ENCODE measurements at regions not wholly inside any gene's neighbourhood (a gene's known extent, or its start where the extent isn't known, plus 50 kb on each side); places are given as distances from the start of the nearest gene placed in this dataset.

DNA sequence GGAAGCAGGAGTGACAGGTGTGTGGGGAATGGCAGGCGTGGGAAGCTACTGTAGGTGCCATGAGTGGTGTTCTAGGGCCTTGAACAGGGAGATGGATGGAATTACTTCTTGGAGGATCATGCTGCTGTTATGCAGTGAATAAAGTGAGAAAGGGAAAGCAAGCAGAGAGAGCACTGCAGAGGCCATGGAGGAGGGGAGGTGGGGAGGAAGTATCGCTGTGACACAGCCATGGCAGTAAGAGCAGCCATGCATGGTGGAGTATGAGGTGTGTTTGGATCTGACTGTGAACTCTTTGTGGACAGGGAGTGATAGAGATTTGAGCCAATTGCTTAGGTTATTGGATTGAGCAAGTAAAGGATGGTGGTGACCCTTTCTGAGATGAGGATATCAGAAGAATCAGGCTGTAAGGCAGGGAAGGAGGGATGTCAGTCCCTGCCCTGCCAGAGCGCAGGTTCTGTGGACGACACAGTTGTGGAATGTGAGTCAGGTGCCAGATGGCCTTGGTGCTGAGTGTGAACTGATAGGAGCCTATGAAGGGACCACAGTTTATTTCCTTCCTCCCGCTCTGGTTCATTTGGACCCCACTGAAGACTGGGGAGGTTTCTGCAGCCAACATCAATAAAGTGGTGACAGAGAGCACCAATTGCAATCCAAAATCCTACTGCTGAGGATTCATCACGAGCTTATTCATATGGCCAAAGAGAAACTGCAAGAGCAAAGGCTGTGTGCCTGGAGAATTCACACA lies 105.5 kb upstream of the TMEM72 start:
- Mint-ChIP-seq H3K27me3 (ENCODE audit: low read depth) (peaks cover 3% of the 10 kb centered on the region), H3K9me3 (no peaks in the 10 kb centered on the region), H3K4me1 (ENCODE audit: low read depth) (no peaks in the 10 kb centered on the region), H3K4me3 (ENCODE audit: low read depth) (no peak overlapping the region), H3K36me3 (ENCODE audit: low read depth) (no peaks in the 10 kb centered on the region), H3K27ac (no peak overlapping the region)
- intact Hi-C loops (cut with micrococcal nuclease): no loop called here
- DNase-seq (ENCODE audit: low spot score): no peak

DNA sequence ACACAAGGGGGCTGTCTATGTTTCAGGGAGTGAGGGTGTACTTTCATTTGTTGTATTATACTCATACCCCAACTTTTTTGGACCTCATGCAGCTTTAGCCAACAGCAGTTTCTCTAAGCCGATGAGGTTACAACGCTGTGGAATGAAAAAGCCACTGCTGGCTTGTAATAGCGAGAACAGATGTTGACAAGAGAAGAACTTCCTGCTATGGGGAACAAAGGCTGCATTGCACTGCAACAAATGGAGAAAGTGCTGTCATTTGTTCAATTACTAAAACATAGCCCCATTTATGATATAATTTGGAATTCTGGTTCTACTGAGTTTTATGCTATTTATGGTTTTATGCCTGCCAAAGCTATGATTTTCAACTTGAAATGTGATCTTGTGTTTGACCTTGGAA lies 104.2 kb upstream of the TMEM72 start:
- no peaks in the 10 kb centered on the region for H3K9me3 Mint-ChIP-seq

DNA sequence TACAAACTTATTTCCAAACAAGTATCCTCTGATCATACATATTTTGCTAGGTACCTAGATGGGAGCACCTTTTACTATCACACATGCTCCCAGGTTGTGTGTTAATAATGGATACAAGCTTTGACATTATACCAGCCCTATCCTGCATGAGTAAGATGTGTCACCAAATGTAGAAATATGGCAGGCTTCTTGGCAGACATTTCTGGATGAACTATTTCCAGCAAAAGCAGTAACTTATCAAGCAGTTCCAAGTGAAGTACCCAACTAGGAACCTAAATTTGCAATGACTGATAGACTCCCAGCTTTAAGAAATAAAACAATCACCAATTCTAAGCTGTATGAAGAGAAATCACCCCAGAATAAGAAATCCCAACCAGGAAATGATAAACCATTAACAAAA lies 103.7 kb upstream of the TMEM72 start:
- Mint-ChIP-seq H3K4me1 (ENCODE audit: low read depth) (no peaks in the 10 kb centered on the region), H3K9me3 (no peaks in the 10 kb centered on the region), H3K4me3 (ENCODE audit: low read depth) (no peak overlapping the region), H3K27ac (no peak overlapping the region), H3K36me3 (ENCODE audit: low read depth) (no peaks in the 10 kb centered on the region), H3K27me3 (ENCODE audit: low read depth) (no peaks in the 10 kb centered on the region)
- DNase-seq (ENCODE audit: low spot score): no peak
- intact Hi-C loops (cut with micrococcal nuclease): no loop called here

More for the DNA sequence above, 104.2 kb upstream of the TMEM72 start:
- H3K4me3 Mint-ChIP-seq (ENCODE audit: low read depth): no peak overlapping the region
- H3K27ac Mint-ChIP-seq: no peak overlapping the region
- H3K4me1 Mint-ChIP-seq (ENCODE audit: low read depth): no peaks in the 10 kb centered on the region
- intact Hi-C loops (cut with micrococcal nuclease): no loop called here
- no peaks in the 10 kb centered on the region for H3K27me3 Mint-ChIP-seq (ENCODE audit: low read depth)
- no peak for DNase-seq (ENCODE audit: low spot score)
- no peaks in the 10 kb centered on the region for H3K36me3 Mint-ChIP-seq (ENCODE audit: low read depth)

DNA sequence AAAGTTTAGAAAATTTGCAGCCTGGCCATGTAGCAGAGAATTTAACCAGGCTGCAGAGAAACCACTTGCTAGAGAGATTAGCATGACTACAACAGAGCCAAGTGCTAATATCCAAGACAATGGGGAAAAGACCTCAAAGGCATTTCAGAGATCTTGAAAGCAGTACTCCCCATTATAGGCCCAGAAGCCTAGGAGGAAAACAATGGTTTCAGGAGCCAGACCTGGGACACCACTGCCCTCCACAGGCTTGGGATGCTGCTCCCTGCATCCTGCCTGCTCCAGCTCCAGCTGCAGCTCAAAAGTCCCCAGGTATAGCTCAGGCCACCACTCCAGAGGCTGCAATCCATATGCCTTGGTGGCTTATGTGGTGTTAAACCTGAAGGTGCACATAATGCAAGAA lies 101.5 kb upstream of the TMEM72 start:
- Mint-ChIP-seq H3K27me3 (ENCODE audit: low read depth) (no peaks in the 10 kb centered on the region), H3K27ac (no peak overlapping the region), H3K9me3 (no peaks in the 10 kb centered on the region), H3K4me3 (ENCODE audit: low read depth) (no peak overlapping the region), H3K4me1 (ENCODE audit: low read depth) (no peaks in the 10 kb centered on the region), H3K36me3 (ENCODE audit: low read depth) (no peaks in the 10 kb centered on the region)
- DNase-seq (ENCODE audit: low spot score): no peak
- intact Hi-C loops (cut with micrococcal nuclease): no loop called here

DNA sequence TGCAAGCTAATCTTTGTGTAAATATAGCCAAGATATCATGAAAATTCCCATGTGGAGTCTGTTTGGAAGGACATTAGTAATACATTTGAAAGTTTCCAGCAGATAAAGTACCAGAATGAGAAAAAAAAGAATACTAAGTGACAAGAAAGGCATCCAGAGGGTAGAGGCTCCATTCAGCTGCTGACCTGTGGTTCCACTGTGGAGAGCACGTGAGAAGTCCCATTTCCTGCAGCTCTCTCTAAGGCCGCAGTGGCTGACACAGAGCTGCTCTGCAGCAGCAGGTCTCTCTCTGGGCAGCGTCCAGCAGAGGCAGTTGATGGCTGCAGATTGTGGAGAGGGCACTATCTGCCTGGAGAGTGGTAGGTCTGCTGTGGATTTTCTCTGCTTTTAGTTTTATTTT lies 100.1 kb upstream of the TMEM72 start:
- H3K36me3 Mint-ChIP-seq (ENCODE audit: low read depth): no peaks in the 10 kb centered on the region
- intact Hi-C loops (cut with micrococcal nuclease): no loop called here
- DNase-seq (ENCODE audit: low spot score): no peak
- H3K27ac Mint-ChIP-seq: no peak overlapping the region
- no peaks in the 10 kb centered on the region for H3K27me3 Mint-ChIP-seq (ENCODE audit: low read depth)
- no peaks in the 10 kb centered on the region for H3K9me3 Mint-ChIP-seq
- H3K4me1 Mint-ChIP-seq (ENCODE audit: low read depth): no peaks in the 10 kb centered on the region
- no peak overlapping the region for H3K4me3 Mint-ChIP-seq (ENCODE audit: low read depth)

DNA sequence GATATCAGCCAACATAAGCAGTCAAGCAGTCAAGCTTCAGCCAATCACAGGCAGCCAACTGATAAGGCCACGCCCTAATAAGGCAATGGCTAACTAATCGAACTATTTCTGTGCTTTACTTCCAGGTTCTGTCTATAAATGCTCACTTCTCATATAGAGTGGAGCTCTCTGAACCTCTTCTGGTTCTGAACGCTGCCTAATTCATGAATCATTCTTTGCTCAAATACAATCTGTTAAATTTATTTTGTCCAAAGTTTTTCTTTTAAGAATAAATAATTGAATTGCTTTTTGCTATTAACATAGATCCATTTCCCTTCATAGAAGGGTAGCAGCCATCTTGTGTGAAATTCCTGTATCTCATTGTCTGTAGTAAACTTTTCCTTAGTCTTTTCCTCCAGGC lies 97.9 kb upstream of the TMEM72 start:
- Mint-ChIP-seq H3K4me1 (ENCODE audit: low read depth) (no peaks in the 10 kb centered on the region), H3K4me3 (ENCODE audit: low read depth) (no peak overlapping the region), H3K36me3 (ENCODE audit: low read depth) (no peaks in the 10 kb centered on the region), H3K27me3 (ENCODE audit: low read depth) (no peaks in the 10 kb centered on the region), H3K9me3 (no peaks in the 10 kb centered on the region), H3K27ac (no peak overlapping the region)
- no peak for DNase-seq (ENCODE audit: low spot score)
- intact Hi-C loops (cut with micrococcal nuclease): no loop called here

DNA sequence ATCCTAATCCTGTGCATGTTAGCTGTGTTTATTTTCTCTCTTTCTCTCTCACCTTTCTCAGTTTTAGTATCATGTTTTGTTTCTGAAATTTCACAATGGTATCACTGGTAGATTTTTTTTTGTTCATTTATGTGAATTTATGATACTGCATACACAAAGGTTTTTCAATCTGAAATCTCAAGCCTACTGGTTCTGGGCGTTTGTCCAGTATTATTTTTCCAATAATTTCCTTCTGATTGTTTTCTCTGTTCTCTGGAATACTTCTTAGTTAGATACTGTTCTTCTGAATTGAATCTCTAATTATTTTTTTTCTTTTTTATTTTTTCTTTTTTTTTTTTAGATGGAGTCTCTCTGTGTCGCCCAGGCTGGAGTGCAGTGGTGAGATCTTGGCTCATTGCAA lies 96.2 kb upstream of the TMEM72 start:
- H3K9me3 Mint-ChIP-seq: no peaks in the 10 kb centered on the region
- no peaks in the 10 kb centered on the region for H3K27me3 Mint-ChIP-seq (ENCODE audit: low read depth)
- intact Hi-C loops (cut with micrococcal nuclease): no loop called here
- DNase-seq (ENCODE audit: low spot score): no peak
- no peak overlapping the region for H3K27ac Mint-ChIP-seq
- no peaks in the 10 kb centered on the region for H3K36me3 Mint-ChIP-seq (ENCODE audit: low read depth)
- H3K4me3 Mint-ChIP-seq (ENCODE audit: low read depth): no peak overlapping the region
- H3K4me1 Mint-ChIP-seq (ENCODE audit: low read depth): no peaks in the 10 kb centered on the region

DNA sequence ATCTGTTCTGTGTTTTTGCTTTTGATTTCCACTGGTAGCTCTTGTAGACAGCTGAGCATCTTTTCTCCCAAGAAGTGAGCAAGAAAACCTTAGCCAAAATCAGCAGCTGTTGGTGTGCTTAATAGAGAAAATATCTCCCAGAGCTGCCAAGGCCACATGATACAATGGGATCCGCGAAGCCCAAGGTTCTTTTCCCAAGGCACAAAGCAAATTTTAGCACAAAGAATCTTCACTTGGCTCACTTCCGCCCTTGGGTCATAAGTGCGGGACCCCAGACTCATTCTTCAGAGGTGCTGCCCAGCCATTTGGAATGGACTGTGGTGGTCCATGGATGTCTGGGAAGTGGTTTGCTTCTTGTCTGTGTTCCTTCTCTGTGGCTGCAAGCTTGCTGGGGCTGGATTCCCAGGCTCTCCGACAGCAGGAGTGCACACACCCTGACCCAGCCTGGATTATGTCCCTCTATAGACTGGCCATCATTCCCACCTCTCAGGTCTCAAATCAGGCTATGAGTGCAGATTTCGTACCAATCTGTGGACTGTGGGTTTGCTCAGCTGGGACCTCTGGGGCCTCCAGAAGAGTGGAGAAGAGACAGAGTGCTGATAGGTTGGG lies 93.0 kb upstream of the TMEM72 start:
- Mint-ChIP-seq H3K36me3 (ENCODE audit: low read depth) (no peaks in the 10 kb centered on the region), H3K27me3 (ENCODE audit: low read depth) (no peaks in the 10 kb centered on the region), H3K27ac (no peak overlapping the region), H3K4me3 (ENCODE audit: low read depth) (no peak overlapping the region), H3K4me1 (ENCODE audit: low read depth) (no peaks in the 10 kb centered on the region), H3K9me3 (no peaks in the 10 kb centered on the region)
- DNase-seq (ENCODE audit: low spot score): no peak
- intact Hi-C loops (cut with micrococcal nuclease): no loop called here

DNA sequence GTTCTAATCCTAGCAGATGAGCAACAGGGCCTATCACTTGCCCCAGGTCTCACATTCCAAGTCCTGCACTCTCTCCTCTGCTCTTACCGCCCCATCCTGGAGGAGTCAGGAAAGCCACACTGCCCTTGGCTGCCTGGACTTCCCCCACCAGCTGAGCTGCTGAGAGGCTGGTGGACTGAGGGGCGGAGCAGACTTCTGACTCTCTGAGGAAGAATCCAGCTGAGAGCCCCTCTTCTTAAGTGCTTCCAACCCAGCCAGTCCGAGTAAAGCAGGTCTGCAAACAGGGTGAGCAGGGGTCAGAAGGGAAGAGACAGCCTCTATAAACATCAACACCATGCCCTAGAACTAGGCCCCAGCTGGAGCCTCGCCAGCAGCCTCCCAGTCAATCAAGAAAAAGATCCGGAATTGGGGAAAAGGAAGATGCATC lies 92.4 kb upstream of the TMEM72 start:
- H3K4me3 Mint-ChIP-seq (ENCODE audit: low read depth): no peak overlapping the region
- no peaks in the 10 kb centered on the region for H3K4me1 Mint-ChIP-seq (ENCODE audit: low read depth)
- intact Hi-C loops (cut with micrococcal nuclease): no loop called here
- no peak for DNase-seq (ENCODE audit: low spot score)
- H3K36me3 Mint-ChIP-seq (ENCODE audit: low read depth): no peaks in the 10 kb centered on the region
- no peaks in the 10 kb centered on the region for H3K9me3 Mint-ChIP-seq
- H3K27me3 Mint-ChIP-seq (ENCODE audit: low read depth): no peaks in the 10 kb centered on the region
- H3K27ac Mint-ChIP-seq: no peak overlapping the region

DNA sequence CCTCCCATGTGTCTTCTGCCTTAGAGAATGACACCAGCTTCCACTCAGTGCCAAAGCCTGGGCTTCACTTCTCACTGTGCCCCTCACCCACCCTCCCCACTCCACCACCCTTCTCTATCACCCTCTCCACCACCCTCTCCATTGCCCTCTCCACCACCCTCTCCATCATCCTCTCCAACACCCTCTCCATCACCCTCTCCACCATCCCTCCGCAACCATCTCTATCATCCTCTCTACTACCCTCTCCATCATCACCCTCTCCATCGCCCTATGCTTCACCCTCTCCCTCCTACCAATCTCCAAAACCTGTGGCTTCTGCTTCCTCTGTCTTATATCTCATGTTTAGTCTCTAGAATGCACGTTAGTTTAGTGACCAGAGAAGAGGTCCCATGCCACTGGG lies 91.0 kb upstream of the TMEM72 start:
- no peaks in the 10 kb centered on the region for H3K9me3 Mint-ChIP-seq
- no peak overlapping the region for H3K4me3 Mint-ChIP-seq (ENCODE audit: low read depth)
- no peak for DNase-seq (ENCODE audit: low spot score)
- intact Hi-C loops (cut with micrococcal nuclease): no loop called here
- H3K27me3 Mint-ChIP-seq (ENCODE audit: low read depth): no peaks in the 10 kb centered on the region
- H3K36me3 Mint-ChIP-seq (ENCODE audit: low read depth): no peaks in the 10 kb centered on the region
- no peak overlapping the region for H3K27ac Mint-ChIP-seq
- no peaks in the 10 kb centered on the region for H3K4me1 Mint-ChIP-seq (ENCODE audit: low read depth)

DNA sequence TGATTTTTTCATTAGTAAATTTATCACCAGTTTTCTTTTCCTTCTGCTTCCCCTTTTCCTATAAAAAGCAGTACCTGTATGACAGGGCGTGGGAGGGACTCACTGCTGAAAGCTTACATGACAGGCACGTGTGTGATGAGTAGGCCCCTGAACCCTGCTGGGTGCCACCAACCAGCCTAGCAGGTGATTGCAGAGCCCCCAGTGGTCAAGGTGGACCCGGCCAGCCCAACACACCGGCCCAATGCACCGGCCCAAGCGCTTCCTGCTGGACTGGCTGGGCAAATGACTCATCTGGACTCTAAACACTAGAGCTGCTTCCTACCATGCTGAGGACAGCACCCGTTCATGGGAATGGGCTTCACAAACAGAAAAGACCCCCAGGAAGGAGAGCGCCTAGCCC lies 89.8 kb upstream of the TMEM72 start:
- H3K4me3 Mint-ChIP-seq (ENCODE audit: low read depth): no peak overlapping the region
- H3K27ac Mint-ChIP-seq: no peak overlapping the region
- no peak for DNase-seq (ENCODE audit: low spot score)
- intact Hi-C loops (cut with micrococcal nuclease): no loop called here
- H3K9me3 Mint-ChIP-seq: no peaks in the 10 kb centered on the region
- no peaks in the 10 kb centered on the region for H3K4me1 Mint-ChIP-seq (ENCODE audit: low read depth)
- no peaks in the 10 kb centered on the region for H3K36me3 Mint-ChIP-seq (ENCODE audit: low read depth)
- no peaks in the 10 kb centered on the region for H3K27me3 Mint-ChIP-seq (ENCODE audit: low read depth)

DNA sequence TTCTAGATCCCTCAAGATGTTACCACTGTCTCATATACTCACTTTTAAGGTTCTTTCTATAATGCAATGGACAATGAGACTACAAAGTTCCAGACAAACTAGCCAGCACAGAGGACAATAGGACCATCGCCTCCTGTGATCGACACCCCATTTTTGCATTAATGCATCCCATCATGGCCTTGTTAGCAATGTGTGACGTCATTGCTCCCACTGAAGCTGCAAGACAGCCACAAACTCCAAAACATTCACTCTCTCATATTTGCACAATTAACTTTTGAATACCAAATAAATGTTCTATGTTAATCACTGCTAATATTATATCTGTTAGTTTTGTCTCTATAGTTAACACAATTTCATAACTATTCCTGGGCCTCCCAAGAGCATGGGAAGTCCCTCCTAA lies 88.8 kb upstream of the TMEM72 start:
- no peaks in the 10 kb centered on the region for H3K9me3 Mint-ChIP-seq
- intact Hi-C loops (cut with micrococcal nuclease): no loop called here
- no peaks in the 10 kb centered on the region for H3K36me3 Mint-ChIP-seq (ENCODE audit: low read depth)
- no peaks in the 10 kb centered on the region for H3K4me1 Mint-ChIP-seq (ENCODE audit: low read depth)
- no peak overlapping the region for H3K4me3 Mint-ChIP-seq (ENCODE audit: low read depth)
- no peaks in the 10 kb centered on the region for H3K27me3 Mint-ChIP-seq (ENCODE audit: low read depth)
- DNase-seq (ENCODE audit: low spot score): no peak
- no peak overlapping the region for H3K27ac Mint-ChIP-seq

DNA sequence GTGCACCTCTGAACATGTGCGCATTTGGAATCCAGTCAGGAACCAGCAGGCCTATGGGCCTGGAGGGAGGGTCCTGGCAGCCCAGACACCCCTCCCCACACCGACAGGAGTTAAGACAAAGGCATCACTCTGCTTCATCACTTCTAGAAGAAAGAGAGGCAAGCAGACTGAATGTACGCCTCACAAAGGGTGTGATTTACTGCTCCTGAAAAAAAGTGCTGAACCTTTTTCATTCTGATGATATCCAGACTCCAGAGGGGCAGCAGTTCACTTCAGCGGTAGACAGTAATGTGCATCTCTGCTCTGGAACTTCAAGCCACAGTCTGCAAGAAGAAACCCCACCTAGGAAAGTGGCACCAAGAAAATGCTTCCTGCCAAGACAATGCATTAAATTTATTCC lies 88.2 kb upstream of the TMEM72 start:
- Mint-ChIP-seq H3K4me1 (ENCODE audit: low read depth) (no peaks in the 10 kb centered on the region), H3K27ac (no peak overlapping the region), H3K4me3 (ENCODE audit: low read depth) (no peak overlapping the region), H3K9me3 (no peaks in the 10 kb centered on the region), H3K36me3 (ENCODE audit: low read depth) (no peaks in the 10 kb centered on the region), H3K27me3 (ENCODE audit: low read depth) (no peaks in the 10 kb centered on the region)
- intact Hi-C loops (cut with micrococcal nuclease): no loop called here
- no peak for DNase-seq (ENCODE audit: low spot score)

DNA sequence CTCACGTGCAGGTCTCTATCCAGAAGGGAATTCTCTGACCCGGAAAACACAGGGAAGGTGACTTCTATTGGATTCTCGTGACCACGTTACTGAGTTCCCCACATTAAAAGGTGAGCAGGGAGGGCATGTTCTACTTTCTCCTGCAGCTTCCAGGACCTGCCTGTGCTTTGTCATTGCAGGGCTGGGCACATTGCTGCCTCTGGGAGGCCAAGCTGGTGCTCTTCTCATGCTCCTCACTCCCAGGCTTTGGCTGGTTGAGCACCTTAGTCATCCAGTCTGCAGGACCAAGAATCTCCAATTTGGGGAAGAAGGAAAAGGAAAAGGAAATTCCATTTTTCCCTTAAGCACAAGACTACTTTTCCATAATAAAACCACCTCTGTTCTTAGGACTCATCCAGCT lies 86.5 kb upstream of the TMEM72 start:
- DNase-seq (ENCODE audit: low spot score): no peak
- Mint-ChIP-seq H3K9me3 (no peaks in the 10 kb centered on the region), H3K27me3 (ENCODE audit: low read depth) (no peaks in the 10 kb centered on the region), H3K36me3 (ENCODE audit: low read depth) (no peaks in the 10 kb centered on the region), H3K4me1 (ENCODE audit: low read depth) (no peaks in the 10 kb centered on the region), H3K4me3 (ENCODE audit: low read depth) (no peak overlapping the region), H3K27ac (no peak overlapping the region)
- intact Hi-C loops (cut with micrococcal nuclease): no loop called here
